ENCODE measurements at regions not wholly inside any gene's neighbourhood (a gene's known extent, or its start where the extent isn't known, plus 50 kb on each side); places are given as distances from the start of the nearest gene placed in this dataset.

DNA sequence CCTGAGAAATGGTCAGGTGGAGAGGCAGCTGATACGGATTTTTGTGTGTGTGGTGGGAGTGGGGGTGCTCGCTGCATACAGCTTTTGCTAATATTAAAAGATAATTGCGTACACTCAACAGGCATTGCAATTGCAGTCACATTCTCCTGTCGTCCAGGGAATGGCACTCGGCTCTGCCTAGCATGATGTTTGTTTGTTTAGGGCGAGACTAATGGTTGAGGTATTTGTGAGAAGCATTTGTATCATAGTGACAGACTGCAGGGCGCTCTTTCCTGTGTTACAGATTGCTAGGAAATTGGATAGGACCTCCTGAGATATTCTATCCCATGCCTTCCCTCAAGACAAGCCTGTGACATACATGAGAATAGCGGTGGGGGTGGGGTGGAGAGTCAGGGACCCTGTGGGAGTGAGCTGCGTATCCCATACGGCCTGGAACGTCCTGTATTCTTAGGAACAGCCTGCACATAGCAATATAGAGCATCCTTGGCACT lies 207.4 kb downstream of the SOX4 start:
- WGBS, 4 donors: 84 to 90% (median 88%) methylated on average over 11 of the region's 11 CpGs
- intact Hi-C loops (cut with DNase I): no loop called here
- ATAC-seq (no peak), DNase-seq (no peak)
- Histone ChIP-seq H3K4me1 (peaks cover 0 to 18% (median 2%) of the 10 kb centered on the region in 12 donors), H3K36me3 (no peaks in the 10 kb centered on the region), H3K27ac (peak overlapping the region in 3 of 12 donors; percentile 5 to 51 (median 28)), H3K4me3 (no peak overlapping the region), H3K27me3 (no peaks in the 10 kb centered on the region), H3K9me3 (no peaks in the 10 kb centered on the region)
- no peak for TF ChIP-seq POLR2A (IDR thresholded peaks at IDR 0.05)
- TF ChIP-seq, protein P1, sequence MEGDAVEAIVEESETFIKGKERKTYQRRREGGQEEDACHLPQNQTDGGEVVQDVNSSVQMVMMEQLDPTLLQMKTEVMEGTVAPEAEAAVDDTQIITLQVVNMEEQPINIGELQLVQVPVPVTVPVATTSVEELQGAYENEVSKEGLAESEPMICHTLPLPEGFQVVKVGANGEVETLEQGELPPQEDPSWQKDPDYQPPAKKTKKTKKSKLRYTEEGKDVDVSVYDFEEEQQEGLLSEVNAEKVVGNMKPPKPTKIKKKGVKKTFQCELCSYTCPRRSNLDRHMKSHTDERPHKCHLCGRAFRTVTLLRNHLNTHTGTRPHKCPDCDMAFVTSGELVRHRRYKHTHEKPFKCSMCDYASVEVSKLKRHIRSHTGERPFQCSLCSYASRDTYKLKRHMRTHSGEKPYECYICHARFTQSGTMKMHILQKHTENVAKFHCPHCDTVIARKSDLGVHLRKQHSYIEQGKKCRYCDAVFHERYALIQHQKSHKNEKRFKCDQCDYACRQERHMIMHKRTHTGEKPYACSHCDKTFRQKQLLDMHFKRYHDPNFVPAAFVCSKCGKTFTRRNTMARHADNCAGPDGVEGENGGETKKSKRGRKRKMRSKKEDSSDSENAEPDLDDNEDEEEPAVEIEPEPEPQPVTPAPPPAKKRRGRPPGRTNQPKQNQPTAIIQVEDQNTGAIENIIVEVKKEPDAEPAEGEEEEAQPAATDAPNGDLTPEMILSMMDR (IDR thresholded peaks at IDR 0.05): no peak

- H3K36me3 ChIP-seq: no peaks in the 10 kb centered on the region
- H3K9me3 ChIP-seq: no peaks in the 10 kb centered on the region
- DNase-seq: no peak
- H3K27me3 ChIP-seq: no peaks in the 10 kb centered on the region
- intact Hi-C loops (cut with DNase I): no loop called here
- peak in 1 of 4 donors; percentile 20 for ATAC-seq
- peak overlapping the region in 7 of 12 donors; percentile 1 to 60 (median 39) for H3K27ac ChIP-seq
- peaks cover 0 to 18% (median 2%) of the 10 kb centered on the region in 12 donors for H3K4me1 ChIP-seq
- TF ChIP-seq, protein P1 (IDR thresholded peaks at IDR 0.05): no peak
- no peak for TF ChIP-seq POLR2A (IDR thresholded peaks at IDR 0.05)
- no peak overlapping the region for H3K4me3 ChIP-seq
- 14 to 55% (median 45%) methylated on average over 1 of the region's 1 CpG for WGBS, 4 donors
Observed at GRCh38 chr6:21801446-21802174, 208.1 kb downstream of the SOX4 start.

DNA sequence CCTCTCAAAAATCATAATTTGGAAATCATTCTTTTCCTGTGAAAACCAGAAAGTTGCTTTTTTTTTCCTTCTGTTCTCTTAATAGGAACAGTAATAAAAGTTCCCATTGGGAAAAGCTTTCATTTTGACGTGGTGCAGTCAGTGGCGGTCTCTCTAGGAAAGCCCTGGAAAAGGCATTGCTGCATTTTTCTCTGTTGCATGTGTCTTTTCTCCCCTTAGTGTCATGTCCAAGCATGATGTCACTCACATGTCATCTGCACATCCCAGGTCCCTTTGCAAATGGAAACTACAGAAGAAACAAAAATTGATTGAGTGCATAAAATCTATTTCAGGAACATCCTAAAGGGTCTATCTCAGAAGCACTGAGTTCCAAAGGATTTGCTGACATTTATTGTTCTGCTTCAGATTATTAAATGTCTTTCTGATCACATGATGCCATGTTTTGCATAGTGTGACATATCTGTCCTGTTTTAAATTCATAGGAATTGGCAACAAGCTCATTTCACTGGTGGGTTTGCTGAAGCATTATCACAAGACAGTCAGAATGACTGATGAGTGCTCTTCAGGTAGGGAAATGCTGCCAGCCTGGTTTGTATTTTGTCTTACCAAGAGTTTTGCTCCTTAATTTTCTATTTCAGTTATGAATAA lies 208.7 kb downstream of the SOX4 start:
- DNase-seq (no peak), ATAC-seq (peak in 3 of 4 donors; percentile 37 to 49 (median 49))
- Histone ChIP-seq H3K36me3 (no peaks in the 10 kb centered on the region), H3K27me3 (no peaks in the 10 kb centered on the region), H3K4me3 (no peak overlapping the region), H3K9me3 (no peaks in the 10 kb centered on the region), H3K27ac (peak overlapping the region in 7 of 12 donors; percentile 1 to 60 (median 39)), H3K4me1 (peaks cover 0 to 21% (median 3%) of the 10 kb centered on the region in 12 donors)
- WGBS, 4 donors: 46 to 60% (median 54%) methylated on average over 2 of the region's 2 CpGs
- intact Hi-C loops (cut with DNase I): no loop called here
- no peak for TF ChIP-seq POLR2A (IDR thresholded peaks at IDR 0.05)

DNA sequence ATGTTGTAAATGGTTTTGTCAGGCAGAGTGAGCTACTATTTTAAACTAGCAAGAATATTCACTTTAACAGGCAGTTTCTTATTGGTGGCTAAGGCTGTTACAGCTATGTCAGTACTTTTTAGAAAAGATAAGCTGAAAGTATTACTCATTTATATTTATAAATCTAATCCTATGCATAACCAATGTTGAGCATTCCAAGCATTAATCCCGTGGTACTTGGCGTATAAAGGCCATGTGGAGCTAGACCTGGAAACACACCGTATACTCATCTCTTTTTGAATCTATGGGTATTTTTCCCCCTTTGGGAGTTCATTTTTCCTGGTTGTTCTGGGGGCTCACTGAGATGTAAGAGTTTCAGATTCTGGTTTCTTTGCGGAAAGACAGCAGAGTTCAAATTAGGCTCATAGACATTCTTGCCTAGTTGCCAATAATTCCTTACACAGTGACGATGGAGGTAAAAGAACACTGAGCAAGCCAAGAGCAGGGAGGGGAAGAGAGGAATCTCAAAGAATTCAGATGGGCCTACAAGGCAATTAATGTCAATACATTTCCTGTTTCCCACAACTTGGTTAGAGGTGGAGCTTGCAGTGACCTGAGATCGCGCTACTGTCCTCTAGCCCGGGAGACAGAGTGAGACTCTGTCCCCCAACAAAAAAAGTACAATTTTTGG lies 211.5 kb downstream of the SOX4 start:
- TF ChIP-seq, protein P1 (IDR thresholded peaks at IDR 0.05): no peak
- TF ChIP-seq POLR2A (IDR thresholded peaks at IDR 0.05): no peak
- peak in 1 of 5 donors; percentile 15 for DNase-seq
- no peaks in the 10 kb centered on the region for H3K27me3 ChIP-seq
- ATAC-seq: peak in 1 of 4 donors; percentile 17
- H3K27ac ChIP-seq: peak overlapping the region in 1 of 12 donors; percentile 39
- WGBS, 4 donors: 71 to 79% (median 74%) methylated on average over 8 of the region's 8 CpGs
- H3K4me1 ChIP-seq: peaks cover 0 to 44% (median 17%) of the 10 kb centered on the region in 12 donors
- intact Hi-C loops (cut with DNase I): loop anchor here in 1 of 10 donors (5.0 kb wide), 1 partner anchor 37 kb away; no protein-coding TSS in a partner anchor
- H3K9me3 ChIP-seq: no peaks in the 10 kb centered on the region
- H3K36me3 ChIP-seq: no peaks in the 10 kb centered on the region
- H3K4me3 ChIP-seq: no peak overlapping the region

Data from heart left ventricle (tissue), 16 donors.